T47D (cell line): ENCODE measurements at regions not wholly inside any gene's neighbourhood (a gene's known extent, or its start where the extent isn't known, plus 50 kb on each side); places are given as distances from the start of the nearest gene placed in this dataset.

Experiments used
- DNase-seq, 2 experiments: peaks; one replicate each; pipeline versions ENCODE4 v3.0.0 to v3.0.0-alpha.2; 2011 to 2012; ENCODE audit warnings: low read depth in 1 of 2, low spot score in 1 of 2
- JUND ChIP-seq: IDR thresholded peaks from 2 replicates; pipeline ENCODE4 v1.6.1; 2012; ENCODE audit warnings: low read depth
- in situ Hi-C: cut with HindIII; loops from 2 replicates; pipeline ENCODE4 v1.10.0; 2016; ENCODE audit warnings: low sequenced_read_pairs, low pct_unique_long_range_greater_than_20kb

- no peak for TF ChIP-seq JUND
- in situ Hi-C loops, result no loop called here
- no peak for DNase-seq
Observed at GRCh38 chr2:196336715-196337114, 165.3 kb upstream of the STK17B start.

GRCh38 chr2:196337208-196337953 is 166.0 kb upstream of the STK17B start:
- in situ Hi-C loops, result no loop called here
- no peak for TF ChIP-seq JUND
- DNase-seq, result peak; percentile 15 to 27

DNA sequence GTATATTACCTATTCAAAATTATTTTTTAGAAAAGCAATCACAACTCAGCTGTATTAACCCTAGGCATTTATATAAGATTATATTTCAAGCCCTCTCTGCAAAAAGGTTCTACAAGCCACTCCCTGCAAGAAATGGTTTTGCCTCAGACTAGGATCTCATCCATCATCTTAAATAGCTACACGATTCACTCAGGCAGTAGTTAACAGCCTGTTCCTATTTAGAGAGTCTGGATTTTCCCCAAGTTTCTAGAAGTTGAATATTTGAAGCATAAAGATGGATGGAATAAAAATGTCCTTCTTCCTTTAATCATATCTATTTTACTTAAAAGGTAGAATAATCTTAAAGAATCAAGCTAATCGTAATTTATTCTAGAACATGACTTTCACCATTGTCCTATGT is 167.1 kb upstream of the STK17B start:
- in situ Hi-C loops, result no loop called here
- no peak for TF ChIP-seq JUND
- no peak for DNase-seq

DNA sequence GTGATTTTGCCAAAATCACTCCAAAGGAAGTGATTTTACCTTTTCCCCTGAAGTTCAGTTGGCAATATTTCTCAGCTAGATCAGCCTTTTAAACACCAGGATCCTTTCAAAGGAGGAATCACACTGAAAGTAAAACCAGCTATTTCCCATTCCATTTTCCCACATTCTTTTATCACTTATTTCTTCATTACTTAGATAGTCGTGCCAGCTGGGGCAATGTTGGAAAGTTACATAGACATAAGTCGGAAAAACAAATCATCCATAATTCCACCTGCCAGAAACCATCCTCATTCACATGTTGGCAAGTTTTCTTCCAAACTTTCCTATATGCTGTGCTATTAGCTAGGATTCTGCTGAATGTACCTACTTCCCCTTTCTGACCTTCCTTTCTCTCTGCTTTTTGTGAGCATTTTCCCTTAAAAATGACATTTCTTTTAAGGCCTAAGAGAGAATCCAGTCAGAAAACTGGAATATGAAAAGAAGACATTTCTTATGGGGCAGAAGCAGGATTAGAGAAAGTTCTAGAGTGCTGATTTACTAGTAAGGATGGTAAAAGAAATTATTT is 170.0 kb upstream of the STK17B start:
- in situ Hi-C loops, result no loop called here
- no peak for DNase-seq
- no peak for TF ChIP-seq JUND

DNA sequence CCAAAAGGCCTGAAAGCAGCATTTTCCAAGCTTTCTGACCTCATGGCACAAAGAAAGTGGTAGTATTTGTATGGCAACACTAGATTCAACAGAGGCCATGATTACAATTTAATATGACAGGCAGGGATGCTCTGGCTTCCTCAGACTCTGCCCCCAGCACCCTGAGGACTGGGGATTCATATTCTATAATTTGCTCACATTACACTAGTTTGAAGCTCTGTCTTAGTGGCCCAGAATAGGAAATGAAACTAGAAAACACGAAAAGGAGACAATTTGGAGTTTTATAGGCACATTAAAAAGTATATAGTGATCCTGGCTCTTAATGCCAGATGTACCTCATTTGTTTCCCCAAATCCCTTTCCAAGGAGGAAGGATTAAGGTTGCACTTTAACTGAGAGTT is 173.0 kb upstream of the STK17B start:
- in situ Hi-C loops, result no loop called here
- DNase-seq, result no peak
- TF ChIP-seq JUND, result no peak

DNA sequence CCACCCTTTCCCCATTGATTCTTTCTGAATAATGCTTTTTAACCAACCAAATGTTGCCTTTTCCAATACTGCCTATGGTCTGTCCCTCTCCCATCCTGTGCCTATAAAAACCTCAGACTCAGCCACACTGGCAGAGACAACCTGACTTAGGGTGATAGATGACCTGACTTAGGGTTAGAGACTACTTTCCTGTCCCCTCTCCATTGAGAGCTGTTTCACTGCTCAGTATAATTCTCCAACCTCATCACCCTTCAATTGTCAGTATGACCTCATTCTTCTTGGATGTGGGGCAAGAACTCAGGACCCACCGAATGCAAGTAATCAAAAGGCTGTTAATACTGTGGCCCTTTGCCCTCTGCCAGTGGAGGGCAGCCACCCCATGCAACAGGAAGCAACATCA is 182.3 kb upstream of the STK17B start:
- DNase-seq, result no peak
- in situ Hi-C loops, result no loop called here
- no peak for TF ChIP-seq JUND

GRCh38 chr2:196354186-196354585 is 182.8 kb upstream of the STK17B start:
- TF ChIP-seq JUND, result no peak
- DNase-seq, result no peak
- in situ Hi-C loops, result no loop called here

DNA sequence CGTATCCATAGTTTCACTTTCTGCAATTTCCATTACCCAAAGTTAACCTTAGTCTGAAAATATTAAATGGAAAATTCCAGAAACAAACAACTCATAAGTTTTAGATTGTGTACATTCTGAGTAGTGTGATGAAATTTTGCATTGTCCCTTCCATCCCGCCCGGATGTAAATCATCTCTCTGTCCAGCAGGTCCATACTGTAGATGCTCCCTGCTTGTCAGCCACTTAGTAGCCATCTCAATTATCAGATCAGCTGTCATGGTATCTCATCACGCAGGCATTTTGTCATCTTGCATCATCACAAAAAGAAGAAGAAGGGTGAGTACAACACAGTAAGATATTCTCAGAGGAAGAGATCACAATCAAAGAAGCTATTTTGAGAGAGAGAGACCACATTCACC is 185.0 kb upstream of the STK17B start:
- DNase-seq, result no peak
- in situ Hi-C loops, result no loop called here
- TF ChIP-seq JUND, result no peak

DNA sequence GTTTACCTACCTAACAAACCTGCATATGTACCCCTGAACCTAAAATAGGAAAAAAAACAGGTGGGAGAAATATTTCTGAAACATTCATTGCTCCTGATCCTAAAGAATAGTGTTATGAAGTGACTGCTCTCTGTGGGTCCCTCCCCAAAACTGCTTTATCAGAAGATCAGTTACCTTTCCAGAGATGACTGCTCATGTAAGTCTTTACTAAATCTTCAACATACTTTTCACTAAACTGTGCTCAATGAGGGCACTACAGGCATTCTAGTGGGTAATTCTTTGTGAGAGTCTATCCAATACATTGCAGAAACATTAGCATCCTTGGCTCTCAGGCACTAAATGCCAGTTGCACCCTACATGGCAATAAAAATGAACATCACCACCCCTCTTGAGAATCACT is 189.3 kb upstream of the STK17B start:
- no peak for TF ChIP-seq JUND
- in situ Hi-C loops, result no loop called here
- DNase-seq, result no peak

- in situ Hi-C loops, result no loop called here
- no peak for TF ChIP-seq JUND
- no peak for DNase-seq
Observed at GRCh38 chr2:196361606-196362326, 190.4 kb upstream of the STK17B start.

DNA sequence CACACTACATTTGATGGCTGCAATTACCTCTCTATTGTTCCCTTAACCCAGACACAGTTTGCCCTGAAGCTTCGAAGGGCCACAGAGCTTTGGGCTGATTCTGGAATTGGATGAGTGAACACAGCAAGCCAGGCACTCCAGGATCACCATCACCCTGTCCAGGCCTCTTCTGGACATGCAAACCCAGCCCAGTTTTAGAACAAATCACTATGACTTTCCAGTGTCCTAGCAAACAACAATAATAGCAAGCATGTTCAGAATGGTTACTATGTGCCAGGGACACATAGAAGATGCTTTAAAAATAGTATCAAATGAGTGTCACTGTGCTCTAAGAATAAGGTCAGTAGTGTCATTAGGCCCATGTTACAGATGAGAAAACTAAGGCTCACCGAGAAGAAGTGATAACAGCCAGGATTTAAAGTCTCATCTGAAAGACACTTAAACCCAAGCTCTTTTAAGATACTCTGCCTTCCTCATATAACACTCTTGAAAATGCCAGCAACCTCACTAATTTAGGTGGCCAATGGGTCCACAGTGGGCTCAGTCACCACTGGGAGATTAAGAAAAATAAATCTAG is 191.7 kb upstream of the STK17B start:
- no peak for DNase-seq
- in situ Hi-C loops, result no loop called here
- no peak for TF ChIP-seq JUND

GRCh38 chr2:196365145-196365544 is 193.8 kb upstream of the STK17B start:
- no peak for TF ChIP-seq JUND
- DNase-seq, result no peak
- in situ Hi-C loops, result no loop called here

DNA sequence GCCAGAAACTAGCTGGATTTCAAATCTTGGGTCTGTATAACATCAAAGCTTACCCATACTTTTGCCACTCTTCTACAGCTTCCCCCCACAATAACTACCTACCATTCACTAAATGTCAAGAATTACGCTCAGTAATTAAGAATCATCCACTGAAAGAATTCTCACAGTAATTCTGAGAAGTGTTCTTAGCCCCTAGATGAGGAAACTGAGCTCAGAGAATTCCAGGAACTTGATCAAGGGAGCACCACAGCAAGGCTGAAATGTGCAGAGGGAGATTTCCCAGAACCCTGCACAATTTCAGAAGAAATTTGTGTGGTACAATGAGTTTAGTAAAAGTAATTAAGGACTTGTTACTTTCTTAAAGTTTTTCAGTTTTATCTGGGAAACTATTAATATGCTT is 194.5 kb upstream of the STK17B start:
- no peak for DNase-seq
- in situ Hi-C loops, result no loop called here
- no peak for TF ChIP-seq JUND
